Endothelial cell of umbilical vein (primary cell): ENCODE measurements at regions not wholly inside any gene's neighbourhood (a gene's known extent, or its start where the extent isn't known, plus 50 kb on each side); places are given as distances from the start of the nearest gene placed in this dataset.

Source experiments
- BruUV-seq: library from RNA; stranded (reverse); fragments of 400-500 nt; replicated peaks from 2 replicates; lab custom pipeline; 2021; lab: Mats Ljungman, UMichigan
- CTCF ChIA-PET: fragments of 300-600, 350-600 bp; sonication (Branson Sonifier 250); formaldehyde crosslinking; loops from one replicate; lab custom pipeline; 2021; ENCODE audit warnings: antibody characterized with exemption, inconsistent platforms; lab: Charles Lee
- POLR2A ChIA-PET: fragments of 300-600, 350-600 bp; sonication (Branson Sonifier 250); formaldehyde crosslinking; loops from one replicate; lab custom pipeline; 2021; ENCODE audit warnings: antibody characterized with exemption, inconsistent platforms; lab: Charles Lee
- DNase-seq: peaks from one replicate; pipeline ENCODE4 v3.0.0-alpha.2; 2011; ENCODE audit warnings: low read depth, low spot score
- FAIRE-seq: peaks from 2 replicates; lab custom pipeline; 2011; peaks lifted over from hg19 to GRCh38; lab: Jason Lieb, UNC
- H2AFZ ChIP-seq: 2 replicates; pipeline ENCODE4 v1.6.0; 2012; ENCODE audit warnings: low read depth, low read length, control low read depth, inconsistent platforms
- H3K27ac ChIP-seq: 2 replicates; pipeline ENCODE4 v1.5.1; 2011; ENCODE audit warnings: low read depth, mild to moderate bottlenecking, control low read depth, low read length, moderate library complexity; ENCODE audit not compliant: insufficient read depth
- H3K27me3 ChIP-seq, 2 experiments: 2 replicates each; pipeline versions ENCODE4 v1.6.0 to v1.6.1; 2011; ENCODE audit warnings: low read length in 2 of 2, mixed read lengths in 1 of 2; ENCODE audit not compliant: control insufficient read depth in 2 of 2, insufficient read depth in 2 of 2
- H3K36me3 ChIP-seq, 2 experiments: 2 replicates in 1 of 2; 3 replicates in 1 of 2; pipeline ENCODE4 v1.5.1; 2011; ENCODE audit warnings: low read length in 2 of 2, mild to moderate bottlenecking in 1 of 2, moderate library complexity in 1 of 2; ENCODE audit not compliant: control insufficient read depth in 2 of 2, insufficient read depth in 2 of 2; ENCODE audit errors: extremely low read depth in 1 of 2
- H3K4me1 ChIP-seq: 3 replicates; pipeline ENCODE4 v1.5.1; 2011; ENCODE audit warnings: mild to moderate bottlenecking, low read length; ENCODE audit not compliant: control insufficient read depth, insufficient read depth; ENCODE audit errors: extremely low read depth
- H3K4me2 ChIP-seq: 2 replicates; pipeline ENCODE4 v1.6.1; 2011; ENCODE audit warnings: low read length, control low read depth, mixed read lengths; ENCODE audit not compliant: insufficient read depth
- H3K4me3 ChIP-seq, 3 experiments: fragments of 200-600 bp in 1 of 3; sonication (generic), shearing (Covaris generic) in 1 of 3; replicated peaks in 1 of 3; 2 replicates each; pipeline ENCODE4 v1.5.1; 2011 to 2016; ENCODE audit warnings: control low read depth in 3 of 3, low read length in 3 of 3, mild to moderate bottlenecking in 2 of 3, inconsistent platforms in 1 of 3, low read depth in 1 of 3, moderate library complexity in 1 of 3; ENCODE audit not compliant: insufficient read depth in 1 of 3
- H3K79me2 ChIP-seq: 2 replicates; pipeline ENCODE4 v1.6.0; 2012; ENCODE audit warnings: low read length, inconsistent platforms; ENCODE audit not compliant: control insufficient read depth, insufficient read depth
- H3K9ac ChIP-seq: replicated peaks from 2 replicates; pipeline ENCODE3; 2011; ENCODE audit warnings: low read length, control low read depth; ENCODE audit not compliant: insufficient read depth; ENCODE audit errors: extremely low read depth
- H3K9me1 ChIP-seq: replicated peaks from 3 replicates; pipeline ENCODE4 v1.6.0; 2011; ENCODE audit warnings: mild to moderate bottlenecking, low read length; ENCODE audit not compliant: control insufficient read depth, insufficient read depth; ENCODE audit errors: extremely low read depth
- H3K9me3 ChIP-seq: replicated peaks from 2 replicates; pipeline ENCODE4 v1.5.1; 2012; ENCODE audit warnings: low read length, inconsistent platforms; ENCODE audit not compliant: control insufficient read depth, insufficient read depth
- H4K20me1 ChIP-seq: replicated peaks from 2 replicates; pipeline ENCODE3; 2011; ENCODE audit warnings: mild to moderate bottlenecking, low read length; ENCODE audit not compliant: control insufficient read depth, insufficient read depth; ENCODE audit errors: extremely low read depth
- EZH2 ChIP-seq: IDR thresholded peaks from 2 replicates; pipeline ENCODE4 v1.6.1; 2012; ENCODE audit warnings: borderline replicate concordance, low read depth, mild to moderate bottlenecking, moderate library complexity, low read length, inconsistent platforms; ENCODE audit not compliant: severe bottlenecking
- FOS ChIP-seq: IDR thresholded peaks from 2 replicates; pipeline ENCODE4 v1.6.1; 2011; ENCODE audit warnings: mild to moderate bottlenecking, low read length, moderate library complexity, borderline replicate concordance; ENCODE audit not compliant: insufficient read depth
- GATA2 ChIP-seq: IDR thresholded peaks from 2 replicates; pipeline ENCODE4 v1.7.0; 2011; ENCODE audit warnings: low read depth, mild to moderate bottlenecking, moderate library complexity, mixed read lengths, low read length; ENCODE audit not compliant: insufficient read length, insufficient read depth
- JUN ChIP-seq: IDR thresholded peaks from 2 replicates; pipeline ENCODE4 v1.6.1; 2011; ENCODE audit warnings: borderline replicate concordance, low read depth; ENCODE audit not compliant: insufficient read length, insufficient read depth
- POLR2A ChIP-seq: IDR thresholded peaks from 2 replicates; pipeline ENCODE4 v1.6.1; 2012; ENCODE audit warnings: low read depth, mild to moderate bottlenecking, control low read depth, low read length
- POLR2AphosphoS5 ChIP-seq: IDR thresholded peaks from 2 replicates; pipeline ENCODE4 v1.6.1; 2012; ENCODE audit warnings: low read depth, mild to moderate bottlenecking, control low read depth, low read length, moderate library complexity; ENCODE audit not compliant: insufficient read depth
- dilution Hi-C: fragments of 300-500 bp; cut with MboI; formaldehyde crosslinking; loops from one replicate; pipeline ENCODE4 v1.15.0; 2019; ENCODE audit warnings: low sequenced_read_pairs; ENCODE audit not compliant: extremely low pct_ligation_motif_present
- intact Hi-C: fragments of 100-400 bp; cut with micrococcal nuclease; formaldehyde crosslinking; loops from one replicate; pipeline ENCODE4 v1.10.0; 2022
- TF ChIP-seq, protein P1 (sequence below): IDR thresholded peaks from 2 replicates; pipeline ENCODE4 v1.6.1; 2011; ENCODE audit not compliant: insufficient read depth, insufficient read length
- TF ChIP-seq, protein P2 (sequence below), 2 donors: IDR thresholded peaks; 1 replicate in 1 of 2; 2 replicates in 1 of 2; pipeline ENCODE4 v1.5.1; 2011; ENCODE audit warnings: low read length in 2 of 2, mild to moderate bottlenecking in 2 of 2, moderate library complexity in 2 of 2, control low read depth in 1 of 2, inconsistent platforms in 1 of 2, low read depth in 1 of 2; ENCODE audit not compliant: insufficient read depth in 1 of 2; ENCODE audit errors: extremely low read depth in 1 of 2

DNA sequence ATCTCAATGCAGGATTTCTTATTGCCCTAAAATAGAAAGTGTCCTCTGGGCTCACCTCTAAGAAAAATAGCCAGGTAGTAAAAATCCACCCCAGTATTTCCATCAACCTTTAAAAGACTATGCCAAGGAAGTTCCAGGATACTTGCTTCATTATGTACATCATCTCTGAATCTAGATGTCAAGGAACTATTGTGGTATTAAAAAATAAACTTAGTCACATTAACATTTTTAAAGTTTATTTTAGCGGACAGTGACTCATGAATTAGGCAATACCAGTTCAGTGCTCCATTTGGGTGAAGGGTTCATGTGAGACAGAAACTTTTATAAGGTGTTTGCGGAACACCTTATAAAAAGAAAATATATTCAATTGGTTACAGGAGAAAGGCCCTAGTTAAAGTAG is 209.2 kb downstream of the ADAM29 start:
- Histone ChIP-seq H3K27me3 (no peaks in the 10 kb centered on the region), H3K9me3 (peaks cover 2% of the 10 kb centered on the region), H3K4me1 (no peaks in the 10 kb centered on the region), H3K4me2 (no peak overlapping the region), H2AFZ (no peak overlapping the region), H3K79me2 (no peaks in the 10 kb centered on the region), H3K27ac (no peak overlapping the region), H3K36me3 (no peaks in the 10 kb centered on the region), H3K9me1 (no peaks in the 10 kb centered on the region), H3K9ac (no peak overlapping the region), H3K4me3 (no peak overlapping the region), H4K20me1 (no peaks in the 10 kb centered on the region)
- BruUV-seq = no TSS peak
- intact Hi-C loops = no loop called here
- dilution Hi-C loops = no loop called here
- DNase-seq (no peak), FAIRE-seq (no peak)
- POLR2A ChIA-PET = no interaction called here
- TF ChIP-seq, protein P1, sequence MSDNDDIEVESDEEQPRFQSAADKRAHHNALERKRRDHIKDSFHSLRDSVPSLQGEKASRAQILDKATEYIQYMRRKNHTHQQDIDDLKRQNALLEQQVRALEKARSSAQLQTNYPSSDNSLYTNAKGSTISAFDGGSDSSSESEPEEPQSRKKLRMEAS = no peak
- TF ChIP-seq GATA2 = no peak
- no peak for TF ChIP-seq FOS
- TF ChIP-seq JUN = no peak
- TF ChIP-seq EZH2 = no peak
- TF ChIP-seq, protein P2, sequence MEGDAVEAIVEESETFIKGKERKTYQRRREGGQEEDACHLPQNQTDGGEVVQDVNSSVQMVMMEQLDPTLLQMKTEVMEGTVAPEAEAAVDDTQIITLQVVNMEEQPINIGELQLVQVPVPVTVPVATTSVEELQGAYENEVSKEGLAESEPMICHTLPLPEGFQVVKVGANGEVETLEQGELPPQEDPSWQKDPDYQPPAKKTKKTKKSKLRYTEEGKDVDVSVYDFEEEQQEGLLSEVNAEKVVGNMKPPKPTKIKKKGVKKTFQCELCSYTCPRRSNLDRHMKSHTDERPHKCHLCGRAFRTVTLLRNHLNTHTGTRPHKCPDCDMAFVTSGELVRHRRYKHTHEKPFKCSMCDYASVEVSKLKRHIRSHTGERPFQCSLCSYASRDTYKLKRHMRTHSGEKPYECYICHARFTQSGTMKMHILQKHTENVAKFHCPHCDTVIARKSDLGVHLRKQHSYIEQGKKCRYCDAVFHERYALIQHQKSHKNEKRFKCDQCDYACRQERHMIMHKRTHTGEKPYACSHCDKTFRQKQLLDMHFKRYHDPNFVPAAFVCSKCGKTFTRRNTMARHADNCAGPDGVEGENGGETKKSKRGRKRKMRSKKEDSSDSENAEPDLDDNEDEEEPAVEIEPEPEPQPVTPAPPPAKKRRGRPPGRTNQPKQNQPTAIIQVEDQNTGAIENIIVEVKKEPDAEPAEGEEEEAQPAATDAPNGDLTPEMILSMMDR (IDR thresholded peaks at IDR 0.05; ENCODE audit: extremely low read depth in 1 of 2, insufficient read depth in 1 of 2, low read depth in 1 of 2, low read length in 2 of 2) = no peak
- no peak for TF ChIP-seq POLR2A
- TF ChIP-seq POLR2AphosphoS5 = no peak
- CTCF ChIA-PET = no interaction called here
